NCI-H510A (cell line): ENCODE measurements at regions not wholly inside any gene's neighbourhood (a gene's known extent, or its start where the extent isn't known, plus 50 kb on each side); places are given as distances from the start of the nearest gene placed in this dataset.

Experiments
- DNase-seq: peaks from one replicate; lab custom pipeline; 2025; lab: John Stamatoyannopoulos, UW

DNA sequence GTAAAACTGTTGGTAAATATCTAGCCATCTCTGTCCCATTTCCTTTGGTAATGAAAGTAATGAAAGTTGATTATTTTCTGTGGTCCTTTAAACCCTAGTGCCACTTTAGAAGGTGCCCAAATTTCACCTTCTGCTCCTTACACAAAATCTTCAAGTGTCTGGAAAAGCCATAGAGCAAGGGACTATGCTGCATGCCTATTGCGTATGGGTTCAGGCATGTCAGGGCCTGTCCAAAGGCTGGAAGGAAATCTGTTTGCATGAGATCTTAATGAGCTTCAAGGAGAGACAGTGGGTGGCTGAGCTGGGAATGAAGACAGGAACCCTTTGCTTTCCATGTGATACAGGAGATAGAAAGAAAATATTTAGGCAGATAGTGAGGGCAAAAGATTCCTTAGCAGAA is 66.6 kb upstream of the CCN6 start:
- no peak for DNase-seq

DNA sequence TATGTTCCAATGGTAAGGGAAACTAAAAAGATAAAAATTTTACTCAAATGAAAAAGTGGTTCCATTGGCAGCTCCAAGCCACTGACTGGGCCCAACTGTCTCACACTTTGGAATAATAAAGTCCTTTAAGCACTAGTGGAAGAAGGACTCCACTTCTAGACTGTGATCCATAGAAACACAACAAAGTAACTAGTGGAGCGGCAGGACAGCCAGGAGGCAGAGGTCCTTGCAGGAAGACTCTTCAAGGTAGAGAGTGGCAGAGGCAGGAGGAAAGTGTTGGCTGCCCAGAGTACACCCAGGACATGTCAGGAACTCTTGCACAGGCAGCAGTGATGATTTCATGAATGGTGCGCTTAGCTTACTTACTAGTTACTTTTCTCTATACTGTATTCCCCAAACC is 65.0 kb upstream of the CCN6 start:
- no peak for DNase-seq

DNA sequence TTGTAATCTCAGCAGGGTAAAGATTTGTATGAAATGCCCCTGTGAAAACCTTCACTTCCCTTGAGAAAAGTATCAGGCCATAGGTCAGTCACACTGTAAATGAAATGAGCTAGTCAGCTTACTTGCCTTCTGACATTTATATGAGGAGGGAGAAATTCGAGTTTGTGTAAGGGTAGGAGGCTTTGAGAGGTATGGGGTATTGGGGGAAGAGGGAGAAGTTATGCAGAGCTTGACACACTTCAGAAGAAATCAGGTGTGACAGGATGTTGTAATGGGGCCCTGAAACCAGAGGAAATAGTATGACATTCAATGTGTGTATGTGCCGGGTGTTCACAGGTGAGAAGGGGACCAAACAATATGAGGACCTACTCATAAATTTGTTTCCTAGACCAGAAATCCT is 64.2 kb upstream of the CCN6 start:
- DNase-seq = no peak

DNA sequence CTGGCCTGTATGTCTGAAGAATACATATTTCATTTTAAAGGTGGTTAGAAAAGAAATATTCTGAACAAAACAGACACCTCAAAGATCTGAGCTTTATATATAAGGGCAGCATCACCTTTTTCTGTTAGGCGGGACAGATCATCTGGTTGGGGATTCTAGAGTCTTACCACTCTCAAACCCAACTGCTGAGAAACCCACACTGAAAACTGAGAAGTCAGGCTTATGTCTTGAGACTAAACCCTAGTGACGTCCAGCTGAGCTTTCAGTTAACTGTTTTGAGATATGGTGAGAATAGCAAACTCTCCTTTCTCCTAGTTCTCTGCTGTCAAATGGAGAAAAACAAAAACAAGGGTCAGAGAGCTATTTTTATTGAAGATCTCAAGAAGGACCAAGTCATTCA is 63.7 kb upstream of the CCN6 start:
- DNase-seq = no peak

DNA sequence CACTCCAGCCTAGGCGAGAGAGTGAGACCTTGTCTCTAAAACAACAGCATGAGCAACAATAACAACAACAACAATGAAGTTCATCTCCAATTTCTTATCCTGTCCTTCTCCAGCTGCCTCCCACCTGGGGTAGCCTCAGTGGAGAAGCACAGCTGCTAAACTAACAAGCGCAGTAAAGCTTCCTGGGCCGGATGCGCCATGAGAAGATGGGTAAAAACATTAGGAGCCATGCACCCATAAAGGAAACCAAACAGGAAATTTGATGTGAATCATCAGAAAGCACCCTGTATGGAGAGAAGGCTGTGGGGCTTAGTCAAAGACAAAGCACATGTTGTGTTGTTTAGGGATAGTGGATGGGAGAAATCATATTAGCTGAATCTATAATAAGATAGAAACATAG is 61.1 kb upstream of the CCN6 start:
- no peak for DNase-seq

DNA sequence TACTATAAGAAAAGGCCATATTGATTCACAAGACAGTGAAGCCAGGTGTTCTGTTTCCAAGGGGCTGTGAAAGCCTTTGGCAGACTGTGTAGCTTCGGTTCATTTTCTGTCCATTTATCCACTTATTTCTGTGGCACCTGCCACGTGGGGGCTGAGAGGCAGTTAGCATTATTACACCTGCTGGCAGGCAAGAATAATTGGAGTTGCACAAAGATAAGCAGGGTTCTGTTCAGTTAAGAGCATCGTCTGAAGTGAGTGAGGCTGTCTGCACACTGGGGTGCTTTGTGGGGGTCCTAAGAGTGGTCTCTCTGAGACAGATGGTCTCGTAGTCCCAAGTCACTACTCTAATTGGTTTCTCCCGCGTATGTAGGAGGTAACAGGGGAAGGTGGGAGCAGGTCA is 60.6 kb upstream of the CCN6 start:
- DNase-seq = no peak

DNA sequence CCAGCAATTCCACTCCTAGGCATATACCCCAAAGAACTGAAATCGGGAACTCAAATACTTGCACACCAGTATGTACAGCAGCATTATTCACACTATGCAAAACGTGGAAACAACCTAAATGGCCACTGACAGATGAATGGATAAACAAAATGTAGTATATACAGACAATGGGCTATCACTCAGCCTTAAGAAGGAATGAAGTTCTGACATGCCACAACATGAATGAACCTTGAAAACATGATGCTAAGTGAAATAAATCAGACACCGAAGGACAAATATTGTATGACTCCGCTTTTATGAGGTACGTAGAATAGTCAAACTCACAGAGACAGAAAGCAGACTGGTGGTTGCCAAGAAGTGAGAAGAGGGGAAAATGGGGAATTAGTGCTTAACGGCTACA is 59.1 kb upstream of the CCN6 start:
- DNase-seq = no peak

DNA sequence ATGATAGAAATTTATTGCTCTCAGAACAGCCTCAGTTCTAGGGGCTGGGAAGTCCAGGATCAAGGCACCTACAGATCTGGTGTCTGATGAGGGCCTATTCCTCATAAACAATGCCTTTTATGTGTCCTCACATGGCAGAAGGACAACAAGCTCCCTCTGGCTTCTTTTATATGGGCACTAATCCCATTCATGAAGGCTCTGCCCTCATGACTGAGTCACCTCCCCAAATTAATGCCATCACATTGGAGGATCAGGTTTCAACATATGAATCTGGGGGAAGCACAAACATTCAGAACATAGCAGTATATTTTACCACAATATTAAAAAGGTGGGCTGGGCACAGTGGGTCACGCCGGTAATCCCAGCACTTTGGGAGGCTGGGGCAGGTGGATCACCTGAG is 58.5 kb upstream of the CCN6 start:
- no peak for DNase-seq

DNA sequence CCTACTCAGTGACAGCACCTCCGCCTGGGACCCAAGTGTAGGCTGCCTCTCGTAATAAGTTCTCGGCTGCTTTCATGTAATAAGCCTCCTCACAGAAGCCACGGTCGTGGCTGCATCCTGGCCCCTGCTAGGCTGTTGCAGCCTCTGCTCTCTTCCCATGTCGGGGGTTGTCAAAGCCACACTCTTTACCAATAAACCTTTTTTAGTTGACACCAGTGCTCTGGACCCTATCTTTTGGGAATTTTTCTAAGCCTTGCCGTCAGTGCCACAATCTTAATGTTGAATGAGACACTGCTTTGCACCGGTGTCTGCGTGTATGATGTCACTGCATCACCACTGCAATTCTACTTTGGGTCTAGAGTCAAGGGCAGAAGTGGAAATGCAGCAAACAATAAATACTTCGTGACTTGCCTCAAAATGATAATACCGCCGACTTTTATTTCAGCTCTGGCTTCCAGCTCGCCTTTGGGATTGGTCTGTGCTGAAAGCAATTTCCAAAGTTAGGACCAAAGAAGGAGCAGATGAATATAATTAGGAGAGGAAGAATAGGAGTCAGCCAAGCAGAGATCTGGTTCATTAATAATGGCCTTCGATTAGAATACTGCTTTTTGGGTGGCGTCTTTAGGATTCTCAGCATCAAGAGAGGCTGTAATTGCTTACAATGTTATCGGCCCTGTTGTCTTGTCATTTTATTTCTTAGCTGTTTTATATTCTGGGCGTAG is 57.6 kb upstream of the CCN6 start:
- DNase-seq = no peak

DNA sequence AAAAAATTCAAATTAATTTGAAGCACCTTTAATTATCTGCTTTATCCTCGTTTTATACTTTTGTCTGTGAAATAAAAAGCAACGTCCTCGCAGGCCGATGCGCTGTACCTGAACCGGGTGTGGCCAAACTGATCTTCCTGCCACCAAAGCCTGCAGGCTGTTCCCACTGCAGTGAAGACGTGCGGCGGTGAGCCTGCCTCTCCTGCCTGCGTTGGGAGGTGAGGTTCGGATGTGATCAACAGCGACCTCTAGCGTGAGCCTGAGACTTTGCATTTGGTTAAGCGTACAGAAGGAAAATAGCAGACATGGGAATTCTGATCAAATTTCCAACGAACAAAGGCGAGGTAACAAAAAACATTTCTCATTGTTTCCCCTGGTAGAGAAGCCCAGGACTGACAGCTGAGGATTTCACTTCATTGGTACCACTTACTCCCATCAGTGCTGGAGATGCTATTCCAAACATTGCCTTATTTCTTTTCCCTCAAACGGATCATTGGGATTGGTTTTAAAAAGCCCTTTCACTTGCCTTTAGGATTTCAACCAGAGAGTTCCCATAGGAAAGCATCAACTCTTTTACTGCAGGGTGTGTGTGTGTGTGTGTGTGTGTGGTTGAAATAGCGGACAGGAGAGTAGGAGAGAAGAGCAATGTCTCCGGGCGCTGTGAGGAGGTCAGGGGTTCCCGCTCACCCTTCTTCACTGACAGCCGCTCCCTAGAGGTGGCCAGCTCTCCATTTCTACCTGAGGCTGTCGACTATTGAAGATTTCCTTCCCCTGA is 56.6 kb upstream of the CCN6 start:
- no peak for DNase-seq

DNA sequence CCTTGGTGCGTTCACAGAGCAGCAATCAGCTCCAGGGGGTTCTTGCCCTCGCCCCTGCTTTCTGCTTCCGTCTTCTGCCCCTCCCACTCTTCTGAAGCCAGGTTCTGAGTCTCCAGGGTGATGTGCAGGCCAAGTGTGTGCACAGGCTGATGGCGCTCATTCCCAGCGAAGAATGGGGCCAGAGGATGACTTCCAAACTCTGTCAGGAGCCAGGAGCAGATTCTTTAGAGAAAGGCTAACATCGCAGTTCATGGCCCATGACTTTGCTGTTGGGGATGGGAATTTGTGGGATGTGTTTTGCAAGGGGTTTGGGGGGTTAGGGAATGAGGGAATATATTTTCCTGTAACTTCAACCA is 56.1 kb upstream of the CCN6 start:
- DNase-seq = no peak

DNA sequence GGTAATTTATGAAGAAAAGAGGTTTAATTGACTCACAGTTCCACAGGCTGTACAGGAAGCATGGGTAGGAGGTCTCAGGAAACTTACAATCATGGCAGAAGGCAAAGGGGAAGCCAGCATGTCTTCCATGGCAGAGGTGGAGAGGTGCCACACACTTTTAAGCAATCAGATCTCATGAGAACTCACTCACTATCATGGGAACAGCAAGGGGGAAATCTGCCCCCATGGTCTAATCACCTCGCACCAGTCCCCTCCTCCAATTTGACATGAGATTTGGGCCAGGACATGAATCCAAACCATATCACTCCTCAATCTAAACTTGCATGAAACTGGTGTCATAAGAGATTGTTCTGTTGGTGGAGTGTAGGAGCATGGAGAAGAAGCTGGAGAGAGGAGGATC is 51.6 kb upstream of the CCN6 start:
- no peak for DNase-seq
